Upper lobe of left lung (tissue), 6 donors: ENCODE measurements at regions not wholly inside any gene's neighbourhood (a gene's known extent, or its start where the extent isn't known, plus 50 kb on each side); places are given as distances from the start of the nearest gene placed in this dataset.

Experiments used
- ATAC-seq, 2 donors: fragments of 200-7000 bp; cut with Tn5 transposase; one replicate each; pipeline ENCODE4 v1.9.1; 2022; ENCODE audit warnings: mild to moderate bottlenecking in 2 of 2, moderate library complexity in 2 of 2; ENCODE audit not compliant: low FRiP score in 2 of 2
- DNase-seq, 2 donors: peaks; one replicate each; pipeline ENCODE4 v3.0.0-alpha.2; 2019 to 2020
- H3K27ac ChIP-seq, 4 donors: fragments of 200-600 bp; sonication (generic); one replicate each; pipeline ENCODE4 v1.5.1; 2016 to 2019
- H3K27me3 ChIP-seq, 4 donors: fragments of 200-600 bp; sonication (generic); one replicate each; pipeline ENCODE4 v1.5.1; 2017 to 2019
- H3K36me3 ChIP-seq, 4 donors: fragments of 200-600 bp; sonication (generic); one replicate each; pipeline ENCODE4 v1.5.1; 2016 to 2019
- H3K4me1 ChIP-seq, 4 donors: fragments of 200-600 bp; sonication (generic); one replicate each; pipeline ENCODE4 v1.5.1; 2018 to 2019
- H3K4me3 ChIP-seq, 4 donors: fragments of 200-600 bp; sonication (generic); one replicate each; pipeline ENCODE4 v1.5.1; 2017 to 2019; ENCODE audit warnings: mild to moderate bottlenecking in 2 of 4, moderate library complexity in 1 of 4
- H3K9me3 ChIP-seq, 4 donors: fragments of 200-600 bp; sonication (generic); one replicate each; pipeline ENCODE4 v1.5.1; 2018 to 2019
- EP300 ChIP-seq, 4 donors: sonication (generic); formaldehyde crosslinking; IDR thresholded peaks; one replicate each; pipeline ENCODE4 v1.5.1; 2017; ENCODE audit warnings: antibody characterized with exemption in 4 of 4, control low read depth in 2 of 4
- POLR2A ChIP-seq, 4 donors: fragments of 450-650 bp; IDR thresholded peaks; one replicate each; pipeline ENCODE4 v1.5.1; 2016 to 2017; ENCODE audit warnings: antibody characterized with exemption in 4 of 4, mild to moderate bottlenecking in 2 of 4
- POLR2AphosphoS5 ChIP-seq, 2 donors: sonication (generic); formaldehyde crosslinking; IDR thresholded peaks; one replicate each; pipeline ENCODE4 v1.5.1; 2017; ENCODE audit warnings: antibody characterized with exemption in 2 of 2
- WGBS, 2 donors: methylation state at CpG; one replicate each; pipeline ENCODE4 v1.1.5; 2017 to 2018; 5-methylcytosine and 5-hydroxymethylcytosine counted together
- TF ChIP-seq, protein P1 (sequence below), 6 experiments: fragments of 450-650 bp in 4 of 6; fragments of 200-600 bp in 2 of 6; sonication (generic) in 2 of 6; IDR thresholded peaks; one replicate each; pipeline ENCODE4 v1.5.1; 2016 to 2019; ENCODE audit warnings: antibody characterized with exemption in 6 of 6
- donor health status: DM: no; HTN: no; CAD: no; lungs with moderate emphysema.
- donor health status: DM: no; HTN: yes; CAD: no; lungs with severe emphysema.

DNA sequence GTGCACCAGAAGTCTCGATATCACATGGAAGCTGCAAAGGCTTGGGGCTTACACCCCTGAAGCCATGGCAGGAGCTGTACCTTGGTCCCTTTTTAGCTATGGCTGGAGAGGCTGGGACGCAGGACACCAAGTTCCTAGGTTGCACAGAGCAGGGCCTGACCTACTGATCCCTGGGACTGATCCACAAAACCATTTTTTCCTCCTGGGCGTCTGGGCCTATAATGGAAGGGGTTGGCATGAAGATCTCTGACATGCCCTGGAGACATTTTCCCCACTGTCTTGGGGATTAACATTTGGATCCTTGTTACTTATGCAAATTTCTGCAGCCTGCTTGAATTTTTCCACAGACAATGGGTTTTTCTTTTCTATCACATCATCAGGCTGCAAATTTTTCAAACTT lies 286.7 kb upstream of the PTPRD start:
- no peaks in the 10 kb centered on the region for H3K36me3 ChIP-seq
- no peak overlapping the region for H3K27ac ChIP-seq
- no peaks in the 10 kb centered on the region for H3K27me3 ChIP-seq
- DNase-seq (no peak), ATAC-seq (no peak)
- WGBS, 2 donors: 73 to 79% methylated on average over 3 of the region's 3 CpGs
- H3K4me3 ChIP-seq: no peak overlapping the region
- TF ChIP-seq EP300 (IDR thresholded peaks at IDR 0.05) (no peak), POLR2AphosphoS5 (IDR thresholded peaks at IDR 0.05) (no peak), POLR2A (IDR thresholded peaks at IDR 0.05) (no peak)
- TF ChIP-seq, protein P1, sequence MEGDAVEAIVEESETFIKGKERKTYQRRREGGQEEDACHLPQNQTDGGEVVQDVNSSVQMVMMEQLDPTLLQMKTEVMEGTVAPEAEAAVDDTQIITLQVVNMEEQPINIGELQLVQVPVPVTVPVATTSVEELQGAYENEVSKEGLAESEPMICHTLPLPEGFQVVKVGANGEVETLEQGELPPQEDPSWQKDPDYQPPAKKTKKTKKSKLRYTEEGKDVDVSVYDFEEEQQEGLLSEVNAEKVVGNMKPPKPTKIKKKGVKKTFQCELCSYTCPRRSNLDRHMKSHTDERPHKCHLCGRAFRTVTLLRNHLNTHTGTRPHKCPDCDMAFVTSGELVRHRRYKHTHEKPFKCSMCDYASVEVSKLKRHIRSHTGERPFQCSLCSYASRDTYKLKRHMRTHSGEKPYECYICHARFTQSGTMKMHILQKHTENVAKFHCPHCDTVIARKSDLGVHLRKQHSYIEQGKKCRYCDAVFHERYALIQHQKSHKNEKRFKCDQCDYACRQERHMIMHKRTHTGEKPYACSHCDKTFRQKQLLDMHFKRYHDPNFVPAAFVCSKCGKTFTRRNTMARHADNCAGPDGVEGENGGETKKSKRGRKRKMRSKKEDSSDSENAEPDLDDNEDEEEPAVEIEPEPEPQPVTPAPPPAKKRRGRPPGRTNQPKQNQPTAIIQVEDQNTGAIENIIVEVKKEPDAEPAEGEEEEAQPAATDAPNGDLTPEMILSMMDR (IDR thresholded peaks at IDR 0.05): no peak
- H3K9me3 ChIP-seq: peaks cover 0 to 6% (median 0%) of the 10 kb centered on the region in 4 donors
- no peaks in the 10 kb centered on the region for H3K4me1 ChIP-seq

DNA sequence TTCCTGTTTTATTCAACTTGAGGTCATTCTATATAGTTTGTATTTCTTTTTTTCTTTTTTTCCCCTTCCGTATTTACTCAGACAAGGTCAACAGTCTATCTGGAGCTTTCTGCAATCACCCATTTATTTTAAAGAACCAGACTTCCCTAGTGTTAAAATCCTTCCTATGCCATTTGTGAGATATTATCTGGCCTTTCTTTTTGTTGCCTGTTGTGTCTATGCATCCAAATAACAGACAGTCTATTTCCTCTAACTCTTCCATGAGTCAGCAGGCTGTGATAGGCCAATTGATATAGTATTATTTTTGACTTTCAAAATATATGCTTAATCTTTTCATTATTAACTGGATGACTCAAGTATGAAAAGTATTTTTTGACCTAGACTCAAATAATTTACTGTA lies 291.2 kb upstream of the PTPRD start:
- H3K27ac ChIP-seq: no peak overlapping the region
- DNase-seq (no peak), ATAC-seq (no peak)
- no peak overlapping the region for H3K4me3 ChIP-seq
- WGBS, 2 donors: 21 to 27% methylated on average over 1 of the region's 1 CpG
- no peaks in the 10 kb centered on the region for H3K36me3 ChIP-seq
- TF ChIP-seq EP300 (IDR thresholded peaks at IDR 0.05) (no peak), POLR2AphosphoS5 (IDR thresholded peaks at IDR 0.05) (no peak), POLR2A (IDR thresholded peaks at IDR 0.05) (no peak)
- TF ChIP-seq, protein P1 (IDR thresholded peaks at IDR 0.05): no peak
- H3K27me3 ChIP-seq: no peaks in the 10 kb centered on the region
- H3K9me3 ChIP-seq: peaks cover 0 to 6% (median 0%) of the 10 kb centered on the region in 4 donors
- H3K4me1 ChIP-seq: no peaks in the 10 kb centered on the region

DNA sequence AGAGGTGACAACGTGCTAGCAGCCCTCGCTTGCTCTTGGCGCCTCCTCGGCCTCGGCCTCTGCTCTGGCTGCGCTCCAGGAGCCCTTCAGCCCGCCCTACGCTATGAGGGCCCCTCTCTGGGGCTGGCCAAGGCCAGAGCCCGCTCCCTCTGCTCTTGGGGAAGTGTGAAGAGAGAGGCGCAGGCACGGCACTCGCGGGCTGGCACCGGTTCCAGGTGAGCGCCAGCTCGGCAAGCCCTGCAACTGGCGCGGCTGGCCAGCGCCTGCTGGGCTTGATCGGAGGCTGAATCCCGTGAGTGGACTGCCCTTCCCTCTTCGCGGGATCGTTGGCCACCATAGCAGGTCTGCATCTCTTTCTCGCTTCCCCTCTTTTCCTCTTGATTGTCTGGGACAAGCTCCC lies 298.0 kb upstream of the PTPRD start:
- no peaks in the 10 kb centered on the region for H3K36me3 ChIP-seq
- ATAC-seq: no peak
- 92 to 93% methylated on average over 22 to 25 of the region's 25 CpGs for WGBS, 2 donors

DNA sequence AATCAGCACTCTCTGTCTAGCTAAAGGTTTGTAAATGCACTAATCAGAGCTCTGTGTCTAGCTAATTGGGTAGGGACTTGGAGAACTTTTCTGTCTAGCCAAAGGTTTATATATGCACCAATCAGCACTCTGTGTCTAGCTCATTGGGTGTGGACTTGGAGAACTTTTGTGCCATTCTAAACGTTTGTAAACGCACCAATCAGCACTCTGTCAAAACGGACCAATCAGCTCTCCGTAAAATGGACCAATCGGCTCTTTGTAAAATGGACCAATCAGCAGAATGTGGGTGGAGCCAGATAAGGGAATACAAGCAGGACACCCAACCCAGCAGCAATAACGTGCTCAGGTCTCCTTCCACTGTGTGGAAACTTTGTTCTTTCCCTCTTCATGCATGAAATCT lies 298.6 kb upstream of the PTPRD start:
- no peak overlapping the region for H3K4me3 ChIP-seq
- no peak overlapping the region for H3K27ac ChIP-seq
- no peak for TF ChIP-seq EP300 (IDR thresholded peaks at IDR 0.05)
- TF ChIP-seq POLR2A (IDR thresholded peaks at IDR 0.05): no peak
- TF ChIP-seq, protein P1 (IDR thresholded peaks at IDR 0.05): no peak
- no peak for TF ChIP-seq POLR2AphosphoS5 (IDR thresholded peaks at IDR 0.05)
- WGBS, 2 donors: 89 to 95% methylated on average over 6 of the region's 6 CpGs
- ATAC-seq: no peak
- DNase-seq: no peak
- no peaks in the 10 kb centered on the region for H3K36me3 ChIP-seq
- H3K27me3 ChIP-seq: no peaks in the 10 kb centered on the region
- no peaks in the 10 kb centered on the region for H3K4me1 ChIP-seq
- peaks cover 0 to 10% (median 0%) of the 10 kb centered on the region in 4 donors for H3K9me3 ChIP-seq

More for the DNA sequence above, 298.0 kb upstream of the PTPRD start:
- Histone ChIP-seq H3K27me3 (no peaks in the 10 kb centered on the region), H3K27ac (no peak overlapping the region), H3K4me3 (no peak overlapping the region), H3K9me3 (peaks cover 0 to 10% (median 0%) of the 10 kb centered on the region in 4 donors), H3K4me1 (no peaks in the 10 kb centered on the region)
- TF ChIP-seq POLR2AphosphoS5 (IDR thresholded peaks at IDR 0.05) (no peak), EP300 (IDR thresholded peaks at IDR 0.05) (no peak), POLR2A (IDR thresholded peaks at IDR 0.05) (no peak)
- TF ChIP-seq, protein P1 (IDR thresholded peaks at IDR 0.05): no peak
- DNase-seq: peak in 1 of 2 donors; percentile 69

DNA sequence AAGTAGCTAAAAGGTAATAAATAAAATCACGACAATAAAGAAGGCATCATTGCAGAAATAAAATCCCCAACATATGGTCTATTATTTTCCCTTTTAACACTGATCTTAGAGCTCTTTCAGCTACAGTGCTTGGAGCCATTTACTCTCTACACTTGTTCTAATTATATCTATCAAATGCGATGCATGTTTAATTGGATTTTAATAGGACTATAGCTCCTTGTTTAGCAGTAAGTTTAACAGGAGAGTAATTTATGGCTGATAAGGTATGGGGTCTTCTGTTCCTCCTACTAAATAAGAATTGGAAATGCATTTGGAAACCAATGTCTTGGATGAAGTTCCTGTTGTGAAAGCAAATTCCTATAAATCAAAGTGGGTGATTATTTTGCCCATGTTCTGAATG lies 304.2 kb upstream of the PTPRD start:
- WGBS, 2 donors: 89 to 93% methylated on average over 2 of the region's 2 CpGs

More for the DNA sequence above, 304.2 kb upstream of the PTPRD start:
- no peak overlapping the region for H3K4me3 ChIP-seq
- H3K9me3 ChIP-seq: no peaks in the 10 kb centered on the region
- no peak overlapping the region for H3K27ac ChIP-seq
- ATAC-seq (no peak), DNase-seq (no peak)
- no peaks in the 10 kb centered on the region for H3K36me3 ChIP-seq
- no peaks in the 10 kb centered on the region for H3K4me1 ChIP-seq
- TF ChIP-seq POLR2AphosphoS5 (IDR thresholded peaks at IDR 0.05) (no peak), POLR2A (IDR thresholded peaks at IDR 0.05) (no peak), EP300 (IDR thresholded peaks at IDR 0.05) (no peak)
- TF ChIP-seq, protein P1 (IDR thresholded peaks at IDR 0.05): no peak
- H3K27me3 ChIP-seq: no peaks in the 10 kb centered on the region
